Ishikawa (cell line): ENCODE measurements at regions not wholly inside any gene's neighbourhood (a gene's known extent, or its start where the extent isn't known, plus 50 kb on each side); places are given as distances from the start of the nearest gene placed in this dataset.

Source experiments
- CREB1 ChIP-seq: IDR thresholded peaks from 2 replicates; pipeline ENCODE4 v1.6.1; 2012; ENCODE audit warnings: low read depth
- EGR1 ChIP-seq: IDR thresholded peaks from 2 replicates; pipeline ENCODE4 v1.6.1; 2012
- EP300 ChIP-seq: IDR thresholded peaks from 2 replicates; pipeline ENCODE4 v1.6.1; 2012; ENCODE audit warnings: borderline replicate concordance
- NFIC ChIP-seq: IDR thresholded peaks from 2 replicates; pipeline ENCODE4 v1.6.1; 2012
- RAD21 ChIP-seq: IDR thresholded peaks from 2 replicates; pipeline ENCODE4 v1.6.1; 2012; ENCODE audit warnings: low read depth
- TAF1 ChIP-seq: IDR thresholded peaks from 2 replicates; pipeline ENCODE4 v1.6.1; 2012; ENCODE audit warnings: low read depth, mild to moderate bottlenecking
- TF ChIP-seq, protein P1 (sequence below): IDR thresholded peaks from 2 replicates; pipeline ENCODE4 v1.6.1; 2012
- TF ChIP-seq, protein P2 (sequence below): IDR thresholded peaks from 2 replicates; pipeline ENCODE4 v1.6.1; 2012

DNA sequence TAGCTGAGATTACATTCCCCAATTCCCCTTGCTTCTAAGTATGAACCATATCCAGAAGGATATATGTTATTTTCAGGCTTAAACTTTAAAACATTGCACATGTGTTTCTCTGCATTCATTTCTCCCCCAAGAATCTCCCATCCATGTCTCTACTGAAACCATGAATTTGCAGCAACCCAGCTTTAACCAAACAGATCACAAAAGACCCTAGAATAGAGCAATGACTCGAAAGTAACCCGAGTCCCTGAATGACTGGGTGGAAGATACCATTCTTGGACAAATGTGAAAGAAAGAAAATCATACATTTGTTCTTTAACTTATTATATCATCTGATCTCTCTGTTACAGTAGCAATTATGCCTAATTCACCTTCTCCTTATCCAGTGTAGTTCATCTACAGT, 278.7 kb downstream of the IPMK start:
- TF ChIP-seq, protein P1, sequence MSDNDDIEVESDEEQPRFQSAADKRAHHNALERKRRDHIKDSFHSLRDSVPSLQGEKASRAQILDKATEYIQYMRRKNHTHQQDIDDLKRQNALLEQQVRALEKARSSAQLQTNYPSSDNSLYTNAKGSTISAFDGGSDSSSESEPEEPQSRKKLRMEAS = no peak
- TF ChIP-seq TAF1 = no peak
- TF ChIP-seq RAD21 = no peak
- TF ChIP-seq, protein P2, sequence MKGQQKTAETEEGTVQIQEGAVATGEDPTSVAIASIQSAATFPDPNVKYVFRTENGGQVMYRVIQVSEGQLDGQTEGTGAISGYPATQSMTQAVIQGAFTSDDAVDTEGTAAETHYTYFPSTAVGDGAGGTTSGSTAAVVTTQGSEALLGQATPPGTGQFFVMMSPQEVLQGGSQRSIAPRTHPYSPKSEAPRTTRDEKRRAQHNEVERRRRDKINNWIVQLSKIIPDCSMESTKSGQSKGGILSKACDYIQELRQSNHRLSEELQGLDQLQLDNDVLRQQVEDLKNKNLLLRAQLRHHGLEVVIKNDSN = no peak
- TF ChIP-seq CREB1 = no peak
- no peak for TF ChIP-seq EGR1
- TF ChIP-seq EP300 = no peak
- no peak for TF ChIP-seq NFIC
